ENCODE measurements at regions not wholly inside any gene's neighbourhood (a gene's known extent, or its start where the extent isn't known, plus 50 kb on each side); places are given as distances from the start of the nearest gene placed in this dataset.

DNA sequence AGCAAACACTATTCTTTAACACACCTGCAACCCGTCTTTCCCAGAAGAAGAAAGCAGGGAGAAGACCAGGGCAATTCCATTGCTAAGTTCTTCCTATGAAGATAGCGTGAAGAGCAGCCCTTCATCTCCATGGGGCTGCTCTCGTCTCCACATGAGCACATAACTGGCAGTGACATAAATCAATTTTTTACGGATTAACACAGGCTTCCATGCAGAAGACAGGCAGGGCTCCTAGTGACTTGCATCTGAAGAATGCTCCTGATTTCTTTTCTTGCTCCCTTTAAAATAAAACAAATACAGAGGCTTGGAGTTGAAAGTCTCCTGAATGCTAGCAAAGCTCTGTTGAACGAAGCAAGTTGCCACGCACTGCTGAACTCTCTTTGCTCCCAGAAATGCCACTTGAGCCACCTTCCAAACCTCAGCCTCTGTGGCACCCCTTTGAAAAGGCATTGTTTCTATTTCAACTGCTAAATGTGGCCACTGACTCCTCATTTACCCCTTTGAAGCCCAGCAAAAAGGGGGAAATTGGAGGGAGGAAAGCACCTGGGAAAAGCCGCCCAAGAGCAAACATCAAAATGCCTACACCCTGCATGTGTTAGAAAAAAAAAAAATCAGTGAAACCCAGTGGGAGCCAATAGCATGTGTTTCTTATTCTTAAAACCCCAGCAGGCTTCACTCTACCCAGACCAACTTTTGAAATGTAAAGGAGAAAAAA, 383.7 kb downstream of the IDS start:
- Mint-ChIP-seq H3K9me3 (no peaks in the 10 kb centered on the region), H3K4me3 (no peak overlapping the region), H3K27me3 (ENCODE audit: insufficient read depth) (no peaks in the 10 kb centered on the region), H3K36me3 (ENCODE audit: low read depth) (no peaks in the 10 kb centered on the region), H3K4me1 (ENCODE audit: low read depth) (no peaks in the 10 kb centered on the region), H3K27ac (no peak overlapping the region)
- no peak for DNase-seq (ENCODE audit: low spot score)
- intact Hi-C loops (cut with micrococcal nuclease): no loop called here

DNA sequence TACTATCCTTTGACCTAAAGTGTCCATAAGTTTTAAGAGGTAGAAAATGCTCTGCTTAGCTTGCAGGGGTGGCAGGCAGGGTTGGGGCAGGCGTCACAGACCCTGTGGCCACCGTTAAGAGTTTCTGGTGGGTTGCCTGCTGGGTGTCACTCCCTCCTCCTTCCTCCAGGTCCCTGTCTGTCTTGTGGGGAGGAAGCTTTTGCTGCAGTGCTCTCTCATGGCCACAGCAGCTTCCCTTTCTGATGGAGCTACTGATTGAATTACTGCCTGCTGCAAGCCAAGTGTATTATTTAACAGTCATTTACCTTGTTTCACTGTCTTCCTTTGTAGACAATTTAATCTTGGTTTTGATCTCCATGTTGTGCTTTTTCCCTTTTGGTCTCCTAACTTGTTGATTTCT, 384.6 kb downstream of the IDS start:
- intact Hi-C loops (cut with micrococcal nuclease): no loop called here
- DNase-seq (ENCODE audit: low spot score): no peak
- Mint-ChIP-seq H3K27me3 (ENCODE audit: insufficient read depth) (no peaks in the 10 kb centered on the region), H3K4me1 (ENCODE audit: low read depth) (no peaks in the 10 kb centered on the region), H3K9me3 (no peaks in the 10 kb centered on the region), H3K4me3 (no peak overlapping the region), H3K36me3 (ENCODE audit: low read depth) (no peaks in the 10 kb centered on the region), H3K27ac (no peak overlapping the region)

DNA sequence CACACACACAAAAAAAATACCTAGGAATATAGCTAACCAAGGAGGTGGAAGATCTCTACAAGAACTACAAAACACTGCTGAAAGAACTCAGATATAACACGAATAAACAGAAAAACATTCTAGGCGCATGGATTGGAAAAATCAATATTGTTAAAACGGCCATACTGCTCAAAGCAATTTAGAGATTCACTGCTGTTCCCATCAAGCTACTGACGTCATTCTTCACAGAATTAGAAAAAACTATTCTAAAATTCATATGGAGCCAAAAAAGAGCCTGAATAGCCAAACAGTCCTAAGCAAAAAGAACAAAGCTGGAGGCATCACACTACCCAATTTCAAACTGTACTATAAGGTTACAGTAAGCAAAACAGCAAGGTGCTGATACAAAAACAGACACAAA, 390.2 kb downstream of the IDS start:
- Mint-ChIP-seq H3K27me3 (ENCODE audit: insufficient read depth) (no peaks in the 10 kb centered on the region), H3K36me3 (ENCODE audit: low read depth) (no peaks in the 10 kb centered on the region), H3K4me1 (ENCODE audit: low read depth) (no peaks in the 10 kb centered on the region), H3K27ac (no peak overlapping the region), H3K9me3 (peaks cover 13% of the 10 kb centered on the region), H3K4me3 (no peak overlapping the region)
- intact Hi-C loops (cut with micrococcal nuclease): no loop called here
- DNase-seq (ENCODE audit: low spot score): no peak

GRCh38 chrX:149114001-149114400, 391.1 kb downstream of the IDS start:
- Mint-ChIP-seq H3K36me3 (ENCODE audit: low read depth) (no peaks in the 10 kb centered on the region), H3K4me1 (ENCODE audit: low read depth) (no peaks in the 10 kb centered on the region), H3K27ac (no peak overlapping the region), H3K9me3 (peaks cover 21% of the 10 kb centered on the region), H3K27me3 (ENCODE audit: insufficient read depth) (no peaks in the 10 kb centered on the region), H3K4me3 (no peak overlapping the region)
- DNase-seq (ENCODE audit: low spot score): no peak
- intact Hi-C loops (cut with micrococcal nuclease): no loop called here

DNA sequence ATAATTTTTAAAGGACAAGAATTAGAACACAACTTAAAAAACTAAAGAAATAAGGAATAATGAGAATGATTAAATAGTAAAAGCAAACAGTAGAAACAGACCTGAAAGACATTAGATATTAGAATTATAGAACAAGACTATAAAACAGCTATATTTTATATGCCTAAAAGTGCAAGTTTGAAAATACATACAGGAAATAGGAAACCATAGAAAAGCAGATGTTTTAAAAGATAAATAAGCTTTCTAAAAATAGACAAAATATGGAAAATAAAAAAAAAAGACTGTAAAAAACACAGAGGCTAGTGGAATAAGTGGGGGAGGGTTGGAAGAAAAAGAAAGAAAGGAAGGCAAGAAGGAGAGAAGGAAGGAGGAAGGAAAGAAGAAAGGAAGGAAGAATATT, 407.3 kb downstream of the IDS start:
- Mint-ChIP-seq H3K4me1 (ENCODE audit: low read depth) (no peaks in the 10 kb centered on the region), H3K27me3 (ENCODE audit: insufficient read depth) (no peaks in the 10 kb centered on the region), H3K4me3 (no peak overlapping the region), H3K36me3 (ENCODE audit: low read depth) (no peaks in the 10 kb centered on the region), H3K27ac (no peak overlapping the region), H3K9me3 (no peaks in the 10 kb centered on the region)
- no peak for DNase-seq (ENCODE audit: low spot score)
- intact Hi-C loops (cut with micrococcal nuclease): no loop called here

- no peaks in the 10 kb centered on the region for H3K9me3 Mint-ChIP-seq
- no peak for DNase-seq (ENCODE audit: low spot score)
- H3K27me3 Mint-ChIP-seq (ENCODE audit: insufficient read depth): no peaks in the 10 kb centered on the region
- H3K4me3 Mint-ChIP-seq: no peak overlapping the region
- intact Hi-C loops (cut with micrococcal nuclease): no loop called here
- H3K4me1 Mint-ChIP-seq (ENCODE audit: low read depth): no peaks in the 10 kb centered on the region
- no peak overlapping the region for H3K27ac Mint-ChIP-seq
- H3K36me3 Mint-ChIP-seq (ENCODE audit: low read depth): no peaks in the 10 kb centered on the region
Measured at GRCh38 chrX:149092179-149092578, 412.9 kb downstream of the IDS start.

DNA sequence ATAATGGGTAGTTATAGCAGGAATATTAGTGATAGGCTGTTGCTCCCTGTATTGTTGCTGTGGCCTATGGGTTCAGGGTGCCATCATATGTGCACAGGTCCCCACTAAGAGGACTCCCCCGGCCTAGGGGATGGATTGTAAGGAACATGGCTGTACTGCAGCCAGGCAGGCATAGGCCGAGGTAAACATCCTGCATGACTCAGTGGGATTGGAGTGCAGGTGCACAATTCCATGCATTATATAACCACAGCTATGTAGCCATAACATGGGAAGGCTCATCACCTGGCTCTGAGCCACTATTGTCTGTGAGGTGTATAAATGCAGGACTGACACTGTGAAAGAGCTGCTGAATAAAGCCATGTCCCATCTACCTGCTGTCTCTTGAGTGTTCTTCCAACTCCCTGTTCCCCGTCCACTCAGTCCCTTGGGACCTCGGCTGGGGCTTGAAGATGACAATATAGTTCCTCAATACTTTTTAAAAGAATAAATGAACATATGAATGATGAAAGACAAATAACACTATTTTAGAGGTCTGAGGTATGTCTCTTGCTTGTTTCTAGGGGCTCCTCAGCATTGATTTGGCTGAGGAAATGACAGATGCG, 425.2 kb downstream of the IDS start:
- H3K9me3 Mint-ChIP-seq: no peaks in the 10 kb centered on the region
- no peaks in the 10 kb centered on the region for H3K27me3 Mint-ChIP-seq (ENCODE audit: insufficient read depth)
- H3K27ac Mint-ChIP-seq: no peak overlapping the region
- DNase-seq (ENCODE audit: low spot score): no peak
- intact Hi-C loops (cut with micrococcal nuclease): no loop called here
- H3K4me3 Mint-ChIP-seq: no peak overlapping the region
- no peaks in the 10 kb centered on the region for H3K36me3 Mint-ChIP-seq (ENCODE audit: low read depth)
- H3K4me1 Mint-ChIP-seq (ENCODE audit: low read depth): no peaks in the 10 kb centered on the region

- intact Hi-C loops (cut with micrococcal nuclease): no loop called here
- Mint-ChIP-seq H3K27me3 (ENCODE audit: insufficient read depth) (no peaks in the 10 kb centered on the region), H3K9me3 (no peaks in the 10 kb centered on the region), H3K36me3 (ENCODE audit: low read depth) (no peaks in the 10 kb centered on the region), H3K27ac (no peak overlapping the region), H3K4me1 (ENCODE audit: low read depth) (no peaks in the 10 kb centered on the region), H3K4me3 (no peak overlapping the region)
- no peak for DNase-seq (ENCODE audit: low spot score)
Measured at GRCh38 chrX:149074398-149074797, 430.7 kb downstream of the IDS start.

- H3K36me3 Mint-ChIP-seq (ENCODE audit: low read depth): no peaks in the 10 kb centered on the region
Measured at GRCh38 chrX:149073479-149073878, 431.6 kb downstream of the IDS start.

DNA sequence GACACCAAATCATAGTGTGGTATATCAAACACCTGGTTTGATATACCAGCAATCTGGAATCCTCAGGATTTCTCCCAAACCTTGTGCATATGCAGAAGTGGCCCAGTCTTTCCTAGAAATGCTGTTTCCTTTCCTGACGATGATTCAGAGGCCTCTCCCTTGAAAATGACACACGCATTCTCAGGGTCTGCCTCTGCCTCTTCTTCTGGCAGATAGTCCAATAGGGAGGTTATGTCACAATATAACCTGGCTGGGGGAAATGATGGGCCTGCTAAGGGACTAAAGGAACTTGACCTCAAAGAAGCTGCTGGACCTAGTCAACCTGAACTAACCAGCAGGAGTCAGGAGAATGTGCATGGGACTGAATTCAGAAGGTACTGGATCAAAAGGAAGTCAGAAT, 435.2 kb downstream of the IDS start:
- no peak for DNase-seq (ENCODE audit: low spot score)
- Mint-ChIP-seq H3K4me3 (no peak overlapping the region), H3K36me3 (ENCODE audit: low read depth) (no peaks in the 10 kb centered on the region), H3K27ac (no peak overlapping the region), H3K27me3 (ENCODE audit: insufficient read depth) (no peaks in the 10 kb centered on the region), H3K4me1 (ENCODE audit: low read depth) (no peaks in the 10 kb centered on the region), H3K9me3 (no peaks in the 10 kb centered on the region)
- intact Hi-C loops (cut with micrococcal nuclease): no loop called here

More at GRCh38 chrX:149073479-149073878, 431.6 kb downstream of the IDS start:
- Mint-ChIP-seq H3K4me3 (no peak overlapping the region), H3K4me1 (ENCODE audit: low read depth) (no peaks in the 10 kb centered on the region), H3K27me3 (ENCODE audit: insufficient read depth) (no peaks in the 10 kb centered on the region), H3K9me3 (no peaks in the 10 kb centered on the region), H3K27ac (no peak overlapping the region)
- DNase-seq (ENCODE audit: low spot score): no peak
- intact Hi-C loops (cut with micrococcal nuclease): no loop called here

GRCh38 chrX:149060921-149061320, 444.2 kb downstream of the IDS start:
- DNase-seq (ENCODE audit: low spot score): no peak
- Mint-ChIP-seq H3K27ac (no peak overlapping the region), H3K36me3 (ENCODE audit: low read depth) (no peaks in the 10 kb centered on the region), H3K9me3 (no peaks in the 10 kb centered on the region), H3K4me3 (no peak overlapping the region), H3K27me3 (ENCODE audit: insufficient read depth) (peaks cover 2% of the 10 kb centered on the region), H3K4me1 (ENCODE audit: low read depth) (no peaks in the 10 kb centered on the region)
- intact Hi-C loops (cut with micrococcal nuclease): no loop called here

All from activated T-helper 1 cell treated with anti-CD3 and anti-CD28 coated beads, Interleukin-12 subunit alpha, Interleukin-12 subunit beta, Interleukin-2, Interleukin-4 antibody, amounts not matched to agents 30 ng/mL and 10 ng/mL and 1 ng/mL, durations not matched to agents 14 hours and 24 hours and 36 hours (primary cell).